ENCODE measurements at regions not wholly inside any gene's neighbourhood (a gene's known extent, or its start where the extent isn't known, plus 50 kb on each side); places are given as distances from the start of the nearest gene placed in this dataset.

DNA sequence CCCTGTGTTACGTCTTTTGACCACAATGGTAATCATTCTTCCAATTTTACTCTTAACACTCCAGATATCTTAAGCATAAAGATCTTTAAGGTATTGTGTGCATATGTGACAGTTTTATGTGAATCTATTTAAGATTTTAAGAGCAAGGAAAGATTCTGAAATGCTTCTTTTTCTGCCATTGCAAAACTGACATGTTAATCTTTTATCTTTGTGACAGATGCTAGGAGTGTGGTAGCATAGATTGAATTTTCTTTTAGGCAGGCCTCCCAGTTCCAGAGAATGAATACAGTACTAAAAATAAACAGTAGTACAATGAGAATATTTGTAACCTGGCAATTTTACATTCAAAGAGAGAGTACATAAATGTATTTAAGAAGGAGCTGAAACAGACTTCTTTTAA, 232.5 kb upstream of the ZSWIM2 start:
- Histone ChIP-seq H3K27me3 (no peaks in the 10 kb centered on the region), H3K27ac (no peak overlapping the region), H3K4me3 (no peak overlapping the region), H3K9me3 (no peaks in the 10 kb centered on the region), H3K36me3 (no peaks in the 10 kb centered on the region), H3K4me1 (no peaks in the 10 kb centered on the region)
- DNase-seq (ENCODE audit: low spot score in 2 of 2): no peak
- TF ChIP-seq EP300 (IDR thresholded peaks at IDR 0.05) (no peak), POLR2A (IDR thresholded peaks at IDR 0.05) (no peak)
- TF ChIP-seq, protein P1, sequence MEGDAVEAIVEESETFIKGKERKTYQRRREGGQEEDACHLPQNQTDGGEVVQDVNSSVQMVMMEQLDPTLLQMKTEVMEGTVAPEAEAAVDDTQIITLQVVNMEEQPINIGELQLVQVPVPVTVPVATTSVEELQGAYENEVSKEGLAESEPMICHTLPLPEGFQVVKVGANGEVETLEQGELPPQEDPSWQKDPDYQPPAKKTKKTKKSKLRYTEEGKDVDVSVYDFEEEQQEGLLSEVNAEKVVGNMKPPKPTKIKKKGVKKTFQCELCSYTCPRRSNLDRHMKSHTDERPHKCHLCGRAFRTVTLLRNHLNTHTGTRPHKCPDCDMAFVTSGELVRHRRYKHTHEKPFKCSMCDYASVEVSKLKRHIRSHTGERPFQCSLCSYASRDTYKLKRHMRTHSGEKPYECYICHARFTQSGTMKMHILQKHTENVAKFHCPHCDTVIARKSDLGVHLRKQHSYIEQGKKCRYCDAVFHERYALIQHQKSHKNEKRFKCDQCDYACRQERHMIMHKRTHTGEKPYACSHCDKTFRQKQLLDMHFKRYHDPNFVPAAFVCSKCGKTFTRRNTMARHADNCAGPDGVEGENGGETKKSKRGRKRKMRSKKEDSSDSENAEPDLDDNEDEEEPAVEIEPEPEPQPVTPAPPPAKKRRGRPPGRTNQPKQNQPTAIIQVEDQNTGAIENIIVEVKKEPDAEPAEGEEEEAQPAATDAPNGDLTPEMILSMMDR (IDR thresholded peaks at IDR 0.05): no peak
- 79 to 85% methylated on average over 1 of the region's 1 CpG for WGBS, 2 donors

DNA sequence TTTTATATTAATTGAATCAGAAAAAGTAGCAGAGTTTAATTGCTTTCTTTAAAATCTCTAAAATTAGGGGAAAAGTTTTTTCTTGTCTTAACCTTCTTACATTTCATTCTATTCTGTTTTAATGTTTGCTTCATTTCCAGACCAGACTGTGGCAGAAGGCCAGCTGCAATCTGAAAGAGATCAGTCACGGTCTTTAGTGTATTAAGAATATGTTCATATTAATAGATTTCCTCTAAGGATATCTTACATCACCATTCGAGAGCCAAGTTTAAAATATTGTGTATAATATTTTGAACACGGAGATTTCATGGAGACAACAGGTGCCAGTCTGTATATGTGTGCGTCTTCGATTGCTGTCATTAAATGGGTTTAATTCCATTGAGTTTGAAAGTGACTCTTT, 230.9 kb upstream of the ZSWIM2 start:
- H3K4me3 ChIP-seq: no peak overlapping the region
- no peaks in the 10 kb centered on the region for H3K36me3 ChIP-seq
- DNase-seq (ENCODE audit: low spot score in 2 of 2): no peak
- no peak for TF ChIP-seq POLR2A (IDR thresholded peaks at IDR 0.05)
- TF ChIP-seq, protein P1 (IDR thresholded peaks at IDR 0.05): no peak
- no peak for TF ChIP-seq EP300 (IDR thresholded peaks at IDR 0.05)
- H3K9me3 ChIP-seq: peaks cover 0 to 4% (median 0%) of the 10 kb centered on the region in 4 donors
- no peaks in the 10 kb centered on the region for H3K27me3 ChIP-seq
- no peaks in the 10 kb centered on the region for H3K4me1 ChIP-seq
- 32 to 46% methylated on average over 5 of the region's 5 CpGs for WGBS, 2 donors
- no peak overlapping the region for H3K27ac ChIP-seq

DNA sequence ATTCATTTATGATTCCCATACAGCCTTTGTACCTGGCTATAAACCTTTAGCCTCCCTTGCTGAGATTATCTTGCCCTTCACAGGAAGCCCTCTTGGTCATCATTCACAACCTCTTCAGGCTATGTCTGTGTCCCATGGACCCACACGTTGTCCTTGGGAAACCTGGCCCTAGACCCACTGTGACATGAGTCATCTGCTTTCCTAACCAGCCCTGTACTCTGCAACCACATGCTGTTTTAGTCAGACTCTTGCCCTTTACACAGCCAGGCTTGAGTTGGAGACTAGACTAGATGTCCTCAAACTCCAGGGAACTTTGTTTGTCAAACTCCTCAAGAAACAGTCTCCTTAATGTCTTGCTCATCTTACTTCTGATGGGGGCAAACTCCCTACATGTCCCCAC, 229.3 kb upstream of the ZSWIM2 start:
- no peaks in the 10 kb centered on the region for H3K27me3 ChIP-seq
- no peaks in the 10 kb centered on the region for H3K4me1 ChIP-seq
- no peak for TF ChIP-seq EP300 (IDR thresholded peaks at IDR 0.05)
- TF ChIP-seq, protein P1 (IDR thresholded peaks at IDR 0.05): no peak
- TF ChIP-seq POLR2A (IDR thresholded peaks at IDR 0.05): no peak
- 52 to 65% methylated on average over 1 of the region's 1 CpG for WGBS, 2 donors
- no peak overlapping the region for H3K27ac ChIP-seq
- H3K9me3 ChIP-seq: peaks cover 0 to 4% (median 0%) of the 10 kb centered on the region in 4 donors
- no peaks in the 10 kb centered on the region for H3K36me3 ChIP-seq
- no peak overlapping the region for H3K4me3 ChIP-seq
- no peak for DNase-seq (ENCODE audit: low spot score in 2 of 2)

DNA sequence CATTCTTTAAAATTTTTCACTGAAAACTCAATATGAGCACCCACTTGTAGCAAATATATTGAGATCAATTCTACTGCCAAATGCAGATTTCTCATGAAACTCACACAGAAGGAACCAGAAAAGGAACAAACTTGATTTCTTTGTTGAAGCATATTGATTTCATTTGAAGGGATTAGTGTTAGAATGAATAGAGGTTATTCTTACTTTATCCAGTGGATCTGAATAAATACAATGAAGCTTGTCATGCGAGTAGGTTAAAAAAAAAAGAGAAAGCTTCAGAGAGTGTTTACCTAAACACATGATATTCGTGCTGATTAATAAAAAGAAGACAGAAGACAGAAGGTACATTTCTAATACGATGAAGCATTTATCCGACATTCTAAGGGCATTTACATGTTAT, 226.7 kb upstream of the ZSWIM2 start:
- Histone ChIP-seq H3K9me3 (peaks cover 0 to 4% (median 0%) of the 10 kb centered on the region in 4 donors), H3K4me1 (no peaks in the 10 kb centered on the region), H3K4me3 (no peak overlapping the region), H3K27me3 (no peaks in the 10 kb centered on the region), H3K27ac (no peak overlapping the region), H3K36me3 (no peaks in the 10 kb centered on the region)
- DNase-seq (ENCODE audit: low spot score in 2 of 2): no peak
- 79 to 84% methylated on average over 4 of the region's 4 CpGs for whole genome bisulfite sequencing, 2 donors
- TF ChIP-seq POLR2A (IDR thresholded peaks at IDR 0.05) (no peak), EP300 (IDR thresholded peaks at IDR 0.05) (no peak)
- TF ChIP-seq, protein P1 (IDR thresholded peaks at IDR 0.05): no peak

DNA sequence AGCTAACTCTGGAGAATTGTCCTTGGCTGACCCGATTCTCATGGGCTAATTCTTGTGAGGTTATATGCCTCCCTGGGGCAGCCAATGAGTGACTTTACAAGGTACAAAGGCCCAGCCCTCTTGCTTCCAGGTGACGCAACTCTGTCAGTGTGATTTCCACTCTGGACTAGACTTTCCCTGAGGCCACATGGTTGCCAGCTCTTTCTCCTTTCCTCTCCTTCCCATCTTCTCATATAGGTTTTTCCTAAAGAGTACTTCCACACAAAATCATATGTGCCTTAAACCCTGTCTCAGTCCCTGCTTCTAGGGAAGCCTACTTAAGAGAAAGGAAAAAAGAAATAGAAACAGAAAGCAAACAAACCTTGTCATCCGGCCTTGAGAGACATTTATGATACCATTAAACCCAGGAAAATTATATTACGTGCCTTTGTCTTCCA, 226.2 kb upstream of the ZSWIM2 start:
- Histone ChIP-seq H3K36me3 (no peaks in the 10 kb centered on the region), H3K27me3 (no peaks in the 10 kb centered on the region), H3K4me3 (no peak overlapping the region), H3K27ac (no peak overlapping the region), H3K4me1 (no peaks in the 10 kb centered on the region), H3K9me3 (peaks cover 0 to 4% (median 0%) of the 10 kb centered on the region in 4 donors)
- TF ChIP-seq, protein P1 (IDR thresholded peaks at IDR 0.05): no peak
- no peak for TF ChIP-seq EP300 (IDR thresholded peaks at IDR 0.05)
- no peak for TF ChIP-seq POLR2A (IDR thresholded peaks at IDR 0.05)
- no peak for DNase-seq (ENCODE audit: low spot score in 2 of 2)
- WGBS, 2 donors: 71 to 81% methylated on average over 4 of the region's 4 CpGs

Data from tibial nerve (tissue), 4 donors.